HG03196 (cell line): ENCODE measurements at regions not wholly inside any gene's neighbourhood (a gene's known extent, or its start where the extent isn't known, plus 50 kb on each side); places are given as distances from the start of the nearest gene placed in this dataset.
A peak's percentile ranks its signal among the peaks of the same experiment; 100 is the strongest.

ENCODE experiments used
- ATAC-seq: cut with Tn5 transposase; IDR thresholded peaks from one replicate; pipeline ENCODE4 v1.9.1; 2021; ENCODE audit not compliant: unreplicated experiment

GRCh38 chr14:76974365-76974764, 54.1 kb downstream of the IRF2BPL start:
- ATAC-seq: no peak

GRCh38 chr14:76971549-76971948, 57.0 kb downstream of the IRF2BPL start:
- no peak for ATAC-seq

GRCh38 chr14:76968621-76969063, 59.9 kb downstream of the IRF2BPL start:
- ATAC-seq: no peak

- no peak for ATAC-seq
These were observed 60.7 kb downstream of the IRF2BPL start for GRCh38 chr14:76967788-76968187.

- no peak for ATAC-seq
These were observed 63.3 kb downstream of the IRF2BPL start for GRCh38 chr14:76965232-76965631.

- no peak for ATAC-seq
These were observed 63.8 kb downstream of the IRF2BPL start for GRCh38 chr14:76964695-76965094.

GRCh38 chr14:76963372-76963771, 65.1 kb downstream of the IRF2BPL start:
- no peak for ATAC-seq

- no peak for ATAC-seq
These were observed 66.2 kb downstream of the IRF2BPL start for GRCh38 chr14:76962303-76962660.

- ATAC-seq: peak; percentile 78
These were observed 66.7 kb downstream of the IRF2BPL start for GRCh38 chr14:76961631-76962302.

GRCh38 chr14:76958980-76959710, 69.4 kb downstream of the IRF2BPL start:
- peak; percentile 20 for ATAC-seq

- ATAC-seq: no peak
These were observed 70.2 kb downstream of the IRF2BPL start for GRCh38 chr14:76958020-76958979.

GRCh38 chr14:76957224-76957891, 71.2 kb downstream of the IRF2BPL start:
- no peak for ATAC-seq

GRCh38 chr14:76956316-76957090, 72.0 kb downstream of the IRF2BPL start:
- ATAC-seq: peak; percentile 35

GRCh38 chr14:76955575-76956315, 72.8 kb downstream of the IRF2BPL start:
- peak; percentile 39 for ATAC-seq

- no peak for ATAC-seq
These were observed 73.9 kb downstream of the IRF2BPL start for GRCh38 chr14:76954394-76955190.

- no peak for ATAC-seq
These were observed 75.1 kb downstream of the IRF2BPL start for GRCh38 chr14:76953311-76953945.

GRCh38 chr14:76951166-76951565, 77.3 kb downstream of the IRF2BPL start:
- ATAC-seq: no peak
